Spleen (tissue), 7 donors: ENCODE measurements at regions not wholly inside any gene's neighbourhood (a gene's known extent, or its start where the extent isn't known, plus 50 kb on each side); places are given as distances from the start of the nearest gene placed in this dataset.

Experiments used
- CTCF ChIP-seq, 11 experiments: fragments of 200-600 bp in 7 of 11; fragments of 450-650 bp in 4 of 11; sonication (generic) in 4 of 11; IDR thresholded peaks in 8 of 11; conservative IDR thresholded peaks in 3 of 11; 1 replicate in 7 of 11; 2 replicates in 4 of 11; pipeline versions ENCODE4 v1.4.0 to v1.8.0; 2016 to 2021; ENCODE audit warnings: antibody characterized with exemption in 11 of 11, inconsistent platforms in 4 of 11, mild to moderate bottlenecking in 1 of 11
- POLR2A ChIP-seq, 3 donors: fragments of 450-650 bp; IDR thresholded peaks; one replicate each; pipeline ENCODE4 v1.5.1; 2017; ENCODE audit warnings: antibody characterized with exemption in 3 of 3, mild to moderate bottlenecking in 1 of 3
- POLR2AphosphoS5 ChIP-seq, 3 donors: sonication (generic); formaldehyde crosslinking; IDR thresholded peaks; one replicate each; pipeline ENCODE4 v1.5.1; 2017; ENCODE audit warnings: antibody characterized with exemption in 3 of 3
- donor health status: DM: no; HTN: no; CAD: no; lungs with moderate emphysema.
- donor health status: DM: no; HTN: no; CAD: no.
- donor health status: DM: no; HTN: no; CAD: no.

- TF ChIP-seq CTCF (IDR thresholded peaks at IDR 0.05 in 8 of 11, conservative IDR thresholded peaks at IDR 0.05 in 3 of 11): no peak
- no peak for TF ChIP-seq POLR2A (IDR thresholded peaks at IDR 0.05)
- no peak for TF ChIP-seq POLR2AphosphoS5 (IDR thresholded peaks at IDR 0.05)
These were observed 563.8 kb upstream of the MARCKS start for GRCh38 chr6:113293423-113293740.
